ENCODE measurements at regions not wholly inside any gene's neighbourhood (a gene's known extent, or its start where the extent isn't known, plus 50 kb on each side); places are given as distances from the start of the nearest gene placed in this dataset.
"Not testable (repeated sequence)": the region's sequence is repeated elsewhere in the genome, so short reads cannot be mapped to it uniquely, and the experiment has no call there.

GRCh38 chr7:23938937-23939552, 229.0 kb downstream of the STK31 start:
- no peak for DNase-seq

- not testable (repeated sequence) for DNase-seq
Observed at GRCh38 chr7:23939747-23940146, 229.7 kb downstream of the STK31 start.

- DNase-seq, result no peak
Observed at GRCh38 chr7:23941551-23941950, 231.5 kb downstream of the STK31 start.

GRCh38 chr7:23942032-23942431, 232.0 kb downstream of the STK31 start:
- DNase-seq, result no peak

- DNase-seq, result no peak
Observed at GRCh38 chr7:23944131-23944530, 234.1 kb downstream of the STK31 start.

GRCh38 chr7:23945472-23945871, 235.5 kb downstream of the STK31 start:
- no peak for DNase-seq

GRCh38 chr7:23955145-23955544, 245.1 kb downstream of the STK31 start:
- DNase-seq, result no peak

- no peak for DNase-seq
Observed at GRCh38 chr7:23955600-23956149, 245.7 kb downstream of the STK31 start.

- DNase-seq, result no peak
Observed at GRCh38 chr7:23956772-23957576, 247.0 kb downstream of the STK31 start.

GRCh38 chr7:23959821-23960220, 249.8 kb downstream of the STK31 start:
- no peak for DNase-seq

- no peak for DNase-seq
Observed at GRCh38 chr7:23960361-23960760, 250.3 kb downstream of the STK31 start.

GRCh38 chr7:23963461-23964165, 253.6 kb downstream of the STK31 start:
- DNase-seq, result no peak

- no peak for DNase-seq
Observed at GRCh38 chr7:23964715-23965114, 254.7 kb downstream of the STK31 start.

GRCh38 chr7:23965296-23965695, 255.3 kb downstream of the STK31 start:
- no peak for DNase-seq

GRCh38 chr7:23966941-23967340, 256.9 kb downstream of the STK31 start:
- DNase-seq, result no peak

- DNase-seq, result no peak
Observed at GRCh38 chr7:23967949-23968599, 258.1 kb downstream of the STK31 start.

GRCh38 chr7:23968791-23969190, 258.8 kb downstream of the STK31 start:
- no peak for DNase-seq

- DNase-seq, result no peak
Observed at GRCh38 chr7:23969443-23969842, 259.4 kb downstream of the STK31 start.

- no peak for DNase-seq
Observed at GRCh38 chr7:23970193-23970592, 260.2 kb downstream of the STK31 start.

GRCh38 chr7:23971031-23971430, 261.0 kb downstream of the STK31 start:
- DNase-seq, result no peak

- DNase-seq, result no peak
Observed at GRCh38 chr7:23972057-23972456, 262.0 kb downstream of the STK31 start.

GRCh38 chr7:23973264-23973663, 263.2 kb downstream of the STK31 start:
- no peak for DNase-seq

GRCh38 chr7:23980081-23980480, 270.1 kb downstream of the STK31 start:
- no peak for DNase-seq
